ENCODE measurements at regions not wholly inside any gene's neighbourhood (a gene's known extent, or its start where the extent isn't known, plus 50 kb on each side); places are given as distances from the start of the nearest gene placed in this dataset.
"Not testable (repeated sequence)": the region's sequence is repeated elsewhere in the genome, so short reads cannot be mapped to it uniquely, and the experiment has no call there.

GRCh38 chr5:172509405-172509781 is 55.1 kb upstream of the SH3PXD2B start:
- DNase-seq (ENCODE audit: low spot score), result no peak
- Histone ChIP-seq H2AFZ (ENCODE audit: low read length) (no peak overlapping the region), H3K27ac (replicated peaks; ENCODE audit: low read length) (no peak overlapping the region), H3K36me3 (replicated peaks in 1 of 2; ENCODE audit: control insufficient read depth in 2 of 2, insufficient read depth in 2 of 2, low read length in 2 of 2) (no peaks in the 10 kb centered on the region), H2BK120ac (ENCODE audit: low read depth, low read length) (no peak overlapping the region), H3K4me1 (ENCODE audit: control insufficient read depth in 2 of 2, insufficient read depth in 1 of 2, low read depth in 1 of 2, low read length in 2 of 2) (peaks cover 2 to 7% of the 10 kb centered on the region in 2 donors), H2BK5ac (ENCODE audit: low read length) (no peak overlapping the region), H2BK12ac (ENCODE audit: low read length) (no peak overlapping the region), H2AK5ac (ENCODE audit: low read depth, low read length) (no peak overlapping the region), H4K91ac (ENCODE audit: low read depth, low read length, poor library complexity) (no peak overlapping the region), H3K4me3 (ENCODE audit: low read length in 2 of 2) (no peak overlapping the region), H3K14ac (ENCODE audit: low read length) (no peak overlapping the region), H3K79me1 (ENCODE audit: low read depth, low read length) (no peaks in the 10 kb centered on the region), H3K4me2 (ENCODE audit: insufficient read depth, low read length, poor library complexity, severe bottlenecking) (no peak overlapping the region), H2BK15ac (ENCODE audit: low read length) (no peak overlapping the region), H3K23ac (ENCODE audit: low read depth, low read length, poor library complexity) (no peak overlapping the region), H3K9ac (ENCODE audit: low read depth, low read length, poor library complexity) (no peak overlapping the region), H4K8ac (ENCODE audit: low read depth, low read length) (no peak overlapping the region), H3K27me3 (ENCODE audit: control insufficient read depth in 3 of 3, insufficient read depth in 3 of 3, low read depth in 1 of 3, low read length in 3 of 3) (peaks cover 0 to 3% (median 0%) of the 10 kb centered on the region in 3 experiments), H3K4ac (ENCODE audit: low read length) (no peak overlapping the region), H3K9me3 (replicated peaks in 1 of 2; ENCODE audit: control insufficient read depth in 2 of 2, insufficient read depth in 1 of 2, low read depth in 1 of 2, low read length in 2 of 2) (peaks cover 1 to 18% of the 10 kb centered on the region in 2 donors), H3K18ac (ENCODE audit: low read length) (peak overlapping the region; percentile 36)
- WGBS, 2 donors (ENCODE audit: extremely low coverage in 2 of 2, insufficient read length in 2 of 2, insufficient replicate concordance in 1 of 2), result no CpG with 5 or more reads among the region's 8 CpGs

- no peak overlapping the region for H3K9ac ChIP-seq (ENCODE audit: low read depth, low read length, poor library complexity)
- peaks cover 8 to 13% of the 10 kb centered on the region in 2 donors for H3K4me1 ChIP-seq (ENCODE audit: control insufficient read depth in 2 of 2, insufficient read depth in 1 of 2, low read depth in 1 of 2, low read length in 2 of 2)
- H2BK15ac ChIP-seq (ENCODE audit: low read length), result no peak overlapping the region
- H3K9me3 ChIP-seq (replicated peaks in 1 of 2; ENCODE audit: control insufficient read depth in 2 of 2, insufficient read depth in 1 of 2, low read depth in 1 of 2, low read length in 2 of 2), result peaks cover 1 to 18% of the 10 kb centered on the region in 2 donors
- DNase-seq (ENCODE audit: low spot score), result no peak
- peak overlapping the region; percentile 36 for H3K18ac ChIP-seq (ENCODE audit: low read length)
- no peak overlapping the region for H4K91ac ChIP-seq (ENCODE audit: low read depth, low read length, poor library complexity)
- H2AFZ ChIP-seq (ENCODE audit: low read length), result no peak overlapping the region
- no peaks in the 10 kb centered on the region for H3K36me3 ChIP-seq (replicated peaks in 1 of 2; ENCODE audit: control insufficient read depth in 2 of 2, insufficient read depth in 2 of 2, low read length in 2 of 2)
- WGBS, 2 donors (ENCODE audit: extremely low coverage in 2 of 2, insufficient read length in 2 of 2, insufficient replicate concordance in 1 of 2), result no CpG with 5 or more reads among the region's 12 CpGs
- H2BK120ac ChIP-seq (ENCODE audit: low read depth, low read length), result no peak overlapping the region
- no peak overlapping the region for H3K23ac ChIP-seq (ENCODE audit: low read depth, low read length, poor library complexity)
- H3K14ac ChIP-seq (ENCODE audit: low read length), result no peak overlapping the region
- no peak overlapping the region for H2AK5ac ChIP-seq (ENCODE audit: low read depth, low read length)
- no peak overlapping the region for H3K4me3 ChIP-seq (ENCODE audit: low read length in 2 of 2)
- no peak overlapping the region for H2BK5ac ChIP-seq (ENCODE audit: low read length)
- H2BK12ac ChIP-seq (ENCODE audit: low read length), result no peak overlapping the region
- H3K79me1 ChIP-seq (ENCODE audit: low read depth, low read length), result no peaks in the 10 kb centered on the region
- peaks cover 0 to 3% (median 0%) of the 10 kb centered on the region in 3 experiments for H3K27me3 ChIP-seq (ENCODE audit: control insufficient read depth in 3 of 3, insufficient read depth in 3 of 3, low read depth in 1 of 3, low read length in 3 of 3)
- H3K4me2 ChIP-seq (ENCODE audit: insufficient read depth, low read length, poor library complexity, severe bottlenecking), result no peak overlapping the region
- H4K8ac ChIP-seq (ENCODE audit: low read depth, low read length), result no peak overlapping the region
- no peak overlapping the region for H3K4ac ChIP-seq (ENCODE audit: low read length)
- H3K27ac ChIP-seq (replicated peaks; ENCODE audit: low read length), result no peak overlapping the region
Measured at GRCh38 chr5:172508471-172509404, 54.4 kb upstream of the SH3PXD2B start.

GRCh38 chr5:172507485-172507884 is 53.2 kb upstream of the SH3PXD2B start:
- not testable (repeated sequence) for H4K91ac ChIP-seq (ENCODE audit: low read depth, low read length, poor library complexity); H3K79me1 ChIP-seq (ENCODE audit: low read depth, low read length); H3K9ac ChIP-seq (ENCODE audit: low read depth, low read length, poor library complexity); H3K18ac ChIP-seq (ENCODE audit: low read length); H3K27ac ChIP-seq (replicated peaks; ENCODE audit: low read length); H2BK5ac ChIP-seq (ENCODE audit: low read length); H3K23ac ChIP-seq (ENCODE audit: low read depth, low read length, poor library complexity); H3K14ac ChIP-seq (ENCODE audit: low read length); H3K27me3 ChIP-seq (ENCODE audit: control insufficient read depth in 3 of 3, insufficient read depth in 3 of 3, low read depth in 1 of 3, low read length in 3 of 3); H3K4me2 ChIP-seq (ENCODE audit: insufficient read depth, low read length, poor library complexity, severe bottlenecking); H2BK15ac ChIP-seq (ENCODE audit: low read length); H3K4me3 ChIP-seq (ENCODE audit: low read length in 2 of 2); H2BK120ac ChIP-seq (ENCODE audit: low read depth, low read length); H2AK5ac ChIP-seq (ENCODE audit: low read depth, low read length); DNase-seq (ENCODE audit: low spot score); H2AFZ ChIP-seq (ENCODE audit: low read length); H3K36me3 ChIP-seq (replicated peaks in 1 of 2; ENCODE audit: control insufficient read depth in 2 of 2, insufficient read depth in 2 of 2, low read length in 2 of 2); H4K8ac ChIP-seq (ENCODE audit: low read depth, low read length); H2BK12ac ChIP-seq (ENCODE audit: low read length); H3K4ac ChIP-seq (ENCODE audit: low read length)
- peaks cover 1 to 13% of the 10 kb centered on the region in 2 donors for H3K9me3 ChIP-seq (replicated peaks in 1 of 2; ENCODE audit: control insufficient read depth in 2 of 2, insufficient read depth in 1 of 2, low read depth in 1 of 2, low read length in 2 of 2)
- WGBS, 2 donors (ENCODE audit: extremely low coverage in 2 of 2, insufficient read length in 2 of 2, insufficient replicate concordance in 1 of 2), result no CpG with 5 or more reads among the region's 8 CpGs
- H3K4me1 ChIP-seq (ENCODE audit: control insufficient read depth in 2 of 2, insufficient read depth in 1 of 2, low read depth in 1 of 2, low read length in 2 of 2), result peaks cover 8 to 13% of the 10 kb centered on the region in 2 donors

GRCh38 chr5:172506921-172507320 is 52.6 kb upstream of the SH3PXD2B start:
- no peak overlapping the region for H2BK15ac ChIP-seq (ENCODE audit: low read length)
- H2AFZ ChIP-seq (ENCODE audit: low read length), result no peak overlapping the region
- H2AK5ac ChIP-seq (ENCODE audit: low read depth, low read length), result no peak overlapping the region
- no peak overlapping the region for H3K14ac ChIP-seq (ENCODE audit: low read length)
- H3K4me1 ChIP-seq (ENCODE audit: control insufficient read depth in 2 of 2, insufficient read depth in 1 of 2, low read depth in 1 of 2, low read length in 2 of 2), result peaks cover 8 to 13% of the 10 kb centered on the region in 2 donors
- no CpG with 5 or more reads among the region's 2 CpGs for WGBS, 2 donors (ENCODE audit: extremely low coverage in 2 of 2, insufficient read length in 2 of 2, insufficient replicate concordance in 1 of 2)
- peaks cover 0 to 3% (median 0%) of the 10 kb centered on the region in 3 experiments for H3K27me3 ChIP-seq (ENCODE audit: control insufficient read depth in 3 of 3, insufficient read depth in 3 of 3, low read depth in 1 of 3, low read length in 3 of 3)
- H3K4ac ChIP-seq (ENCODE audit: low read length), result no peak overlapping the region
- no peak overlapping the region for H3K4me2 ChIP-seq (ENCODE audit: insufficient read depth, low read length, poor library complexity, severe bottlenecking)
- no peak overlapping the region for H4K91ac ChIP-seq (ENCODE audit: low read depth, low read length, poor library complexity)
- H3K23ac ChIP-seq (ENCODE audit: low read depth, low read length, poor library complexity), result no peak overlapping the region
- H2BK12ac ChIP-seq (ENCODE audit: low read length), result no peak overlapping the region
- no peak overlapping the region for H4K8ac ChIP-seq (ENCODE audit: low read depth, low read length)
- H2BK120ac ChIP-seq (ENCODE audit: low read depth, low read length), result no peak overlapping the region
- no peaks in the 10 kb centered on the region for H3K79me1 ChIP-seq (ENCODE audit: low read depth, low read length)
- H2BK5ac ChIP-seq (ENCODE audit: low read length), result no peak overlapping the region
- H3K18ac ChIP-seq (ENCODE audit: low read length), result no peak overlapping the region
- H3K9ac ChIP-seq (ENCODE audit: low read depth, low read length, poor library complexity), result no peak overlapping the region
- H3K36me3 ChIP-seq (replicated peaks in 1 of 2; ENCODE audit: control insufficient read depth in 2 of 2, insufficient read depth in 2 of 2, low read length in 2 of 2), result no peaks in the 10 kb centered on the region
- H3K4me3 ChIP-seq (ENCODE audit: low read length in 2 of 2), result no peak overlapping the region
- H3K27ac ChIP-seq (replicated peaks; ENCODE audit: low read length), result no peak overlapping the region
- H3K9me3 ChIP-seq (replicated peaks in 1 of 2; ENCODE audit: control insufficient read depth in 2 of 2, insufficient read depth in 1 of 2, low read depth in 1 of 2, low read length in 2 of 2), result peaks cover 1 to 7% of the 10 kb centered on the region in 2 donors
- no peak for DNase-seq (ENCODE audit: low spot score)

All from neuronal stem cell (in vitro differentiated cells).